Naive thymus-derived CD4-positive, alpha-beta T cell (primary cell): ENCODE measurements at regions not wholly inside any gene's neighbourhood (a gene's known extent, or its start where the extent isn't known, plus 50 kb on each side); places are given as distances from the start of the nearest gene placed in this dataset.
"Not testable (repeated sequence)": the region's sequence is repeated elsewhere in the genome, so short reads cannot be mapped to it uniquely, and the experiment has no call there.

Experiments
- ATAC-seq: fragments of 150-1000 bp; cut with Tn5 transposase; 2 replicates; pipeline ENCODE4 v1.10.0; 2021; ENCODE audit warnings: mild to moderate bottlenecking, moderate library complexity
- CTCF ChIA-PET: fragments of 350-600 bp; sonication (Branson Sonifier 250); formaldehyde crosslinking; loops from one replicate; lab custom pipeline; 2021; ENCODE audit warnings: antibody characterized with exemption; lab: Charles Lee
- POLR2A ChIA-PET: fragments of 350-600 bp; sonication (Branson Sonifier 250); formaldehyde crosslinking; loops from one replicate; lab custom pipeline; 2021; ENCODE audit warnings: antibody characterized with exemption, inconsistent platforms; lab: Charles Lee
- DNase-seq, 9 donors: peaks; one replicate each; pipeline versions ENCODE4 v3.0.0 to v3.0.0-alpha.2; 2020 to 2022; ENCODE audit warnings: mixed read lengths in 1 of 9
- H3K27ac ChIP-seq: one replicate; pipeline ENCODE4 v1.7.0; 2013; ENCODE audit warnings: mild to moderate bottlenecking, low read depth, low read length, moderate library complexity
- H3K27me3 ChIP-seq, 2 donors: one replicate each; pipeline ENCODE4 v1.7.0; 2013; ENCODE audit warnings: low read length in 2 of 2, mild to moderate bottlenecking in 2 of 2, moderate library complexity in 2 of 2; ENCODE audit not compliant: control insufficient read depth in 2 of 2, insufficient read depth in 2 of 2
- H3K36me3 ChIP-seq, 3 experiments: 1 replicate in 2 of 3; 2 replicates in 1 of 3; pipeline ENCODE4 v1.7.0; 2013; ENCODE audit warnings: low read length in 3 of 3, mild to moderate bottlenecking in 3 of 3, moderate library complexity in 1 of 3; ENCODE audit not compliant: insufficient read depth in 3 of 3, control insufficient read depth in 2 of 3
- H3K4me1 ChIP-seq, 2 donors: one replicate each; pipeline ENCODE4 v1.7.0; 2013; ENCODE audit warnings: low read length in 2 of 2, mild to moderate bottlenecking in 2 of 2, moderate library complexity in 1 of 2; ENCODE audit not compliant: control insufficient read depth in 2 of 2, insufficient read depth in 2 of 2
- H3K4me3 ChIP-seq: 2 replicates; pipeline ENCODE4 v1.7.0; 2013; ENCODE audit warnings: mild to moderate bottlenecking, low read length
- H3K9me3 ChIP-seq, 3 experiments: 1 replicate in 2 of 3; 2 replicates in 1 of 3; pipeline ENCODE4 v1.7.0; 2013; ENCODE audit warnings: low read length in 3 of 3; ENCODE audit not compliant: control insufficient read depth in 2 of 3
- H3K27ac Mint-ChIP-seq, 9 donors: one replicate each; pipeline ENCODE4 v1.8.0; 2020 to 2022; ENCODE audit warnings: mixed read lengths in 9 of 9, mild to moderate bottlenecking in 8 of 9, moderate library complexity in 5 of 9, inconsistent platforms in 2 of 9
- H3K27me3 Mint-ChIP-seq, 5 donors: one replicate each; pipeline ENCODE4 v1.8.0; 2021 to 2022; ENCODE audit warnings: mixed read lengths in 5 of 5, mild to moderate bottlenecking in 1 of 5
- H3K36me3 Mint-ChIP-seq, 5 donors: one replicate each; pipeline ENCODE4 v1.8.0; 2020 to 2022; ENCODE audit warnings: mixed read lengths in 5 of 5, mild to moderate bottlenecking in 3 of 5, inconsistent platforms in 1 of 5
- H3K4me1 Mint-ChIP-seq, 7 donors: one replicate each; pipeline ENCODE4 v1.8.0; 2020 to 2022; ENCODE audit warnings: mixed read lengths in 7 of 7, mild to moderate bottlenecking in 3 of 7, inconsistent platforms in 1 of 7
- H3K4me3 Mint-ChIP-seq, 10 donors: one replicate each; pipeline ENCODE4 v1.8.0; 2020 to 2022; ENCODE audit warnings: mild to moderate bottlenecking in 10 of 10, mixed read lengths in 10 of 10, moderate library complexity in 6 of 10, inconsistent platforms in 2 of 10
- H3K9me3 Mint-ChIP-seq, 11 donors: one replicate each; pipeline ENCODE4 v1.8.0; 2020 to 2022; ENCODE audit warnings: mixed read lengths in 11 of 11, mild to moderate bottlenecking in 4 of 11, inconsistent platforms in 1 of 11, moderate library complexity in 1 of 11
- intact Hi-C, 2 donors: fragments of 100-400 bp; cut with micrococcal nuclease; formaldehyde crosslinking; loops; one replicate each; pipeline ENCODE4 v1.15.1; 2023

- ChIA-PET POLR2A (no interaction called here), CTCF (no interaction called here)
- Mint-ChIP-seq H3K9me3 (peaks cover 0 to 6% (median 0%) of the 10 kb centered on the region in 11 donors), H3K36me3 (no peaks in the 10 kb centered on the region), H3K27me3 (no peaks in the 10 kb centered on the region), H3K4me3 (no peak overlapping the region), H3K27ac (no peak overlapping the region), H3K4me1 (no peaks in the 10 kb centered on the region)
- no peak for ATAC-seq
- Histone ChIP-seq H3K4me1 (no peaks in the 10 kb centered on the region), H3K27ac (no peak overlapping the region), H3K36me3 (no peaks in the 10 kb centered on the region), H3K9me3 (no peaks in the 10 kb centered on the region), H3K4me3 (no peak overlapping the region), H3K27me3 (no peaks in the 10 kb centered on the region)
- intact Hi-C loops, result no loop called here
- no peak for DNase-seq
Observed at GRCh38 chrX:17977696-17978095, 116.6 kb upstream of the RAI2 start.

GRCh38 chrX:17976955-17977354 is 115.9 kb upstream of the RAI2 start:
- H3K27ac ChIP-seq, result no peak overlapping the region
- Mint-ChIP-seq H3K9me3 (peaks cover 0 to 4% (median 0%) of the 10 kb centered on the region in 11 donors), H3K27me3 (no peaks in the 10 kb centered on the region), H3K4me3 (no peak overlapping the region), H3K4me1 (no peaks in the 10 kb centered on the region), H3K36me3 (no peaks in the 10 kb centered on the region), H3K27ac (no peak overlapping the region)
- DNase-seq (no peak), ATAC-seq (no peak)
- ChIA-PET CTCF (no interaction called here), POLR2A (no interaction called here)
- intact Hi-C loops, result no loop called here
- H3K9me3 ChIP-seq, result no peaks in the 10 kb centered on the region
- H3K4me1 ChIP-seq, result no peaks in the 10 kb centered on the region
- no peak overlapping the region for H3K4me3 ChIP-seq
- H3K27me3 ChIP-seq, result no peaks in the 10 kb centered on the region
- no peaks in the 10 kb centered on the region for H3K36me3 ChIP-seq

- H3K27me3 ChIP-seq, POLR2A ChIA-PET, H3K4me1 ChIP-seq, H3K27ac Mint-ChIP-seq, H3K4me1 Mint-ChIP-seq, H3K36me3 ChIP-seq, H3K36me3 Mint-ChIP-seq, H3K4me3 ChIP-seq, ATAC-seq, H3K4me3 Mint-ChIP-seq, H3K27me3 Mint-ChIP-seq, DNase-seq, intact Hi-C loops, H3K27ac ChIP-seq, H3K9me3 Mint-ChIP-seq, H3K9me3 ChIP-seq, CTCF ChIA-PET: not testable (repeated sequence)
Observed at GRCh38 chrX:17975349-17975748, 114.3 kb upstream of the RAI2 start.

- ChIA-PET POLR2A (no interaction called here), CTCF (no interaction called here)
- no peaks in the 10 kb centered on the region for H3K4me1 Mint-ChIP-seq
- H3K27me3 Mint-ChIP-seq, result no peaks in the 10 kb centered on the region
- Histone ChIP-seq H3K4me1 (no peaks in the 10 kb centered on the region), H3K9me3 (no peaks in the 10 kb centered on the region), H3K27ac (no peak overlapping the region), H3K36me3 (no peaks in the 10 kb centered on the region), H3K4me3 (no peak overlapping the region), H3K27me3 (no peaks in the 10 kb centered on the region)
- no peak overlapping the region for H3K27ac Mint-ChIP-seq
- H3K36me3 Mint-ChIP-seq, result no peaks in the 10 kb centered on the region
- ATAC-seq (no peak), DNase-seq (no peak)
- intact Hi-C loops, result no loop called here
- no peak overlapping the region for H3K4me3 Mint-ChIP-seq
- H3K9me3 Mint-ChIP-seq, result peaks cover 0 to 2% (median 0%) of the 10 kb centered on the region in 11 donors
Observed at GRCh38 chrX:17968367-17968766, 107.3 kb upstream of the RAI2 start.

- H3K27ac Mint-ChIP-seq, result no peak overlapping the region
- POLR2A ChIA-PET, result no interaction called here
- H3K9me3 Mint-ChIP-seq, result peaks cover 0 to 2% (median 0%) of the 10 kb centered on the region in 11 donors
Observed at GRCh38 chrX:17967888-17968287, 106.8 kb upstream of the RAI2 start.

GRCh38 chrX:17964871-17965270 is 103.8 kb upstream of the RAI2 start:
- no peaks in the 10 kb centered on the region for H3K36me3 Mint-ChIP-seq
- Histone ChIP-seq H3K36me3 (no peaks in the 10 kb centered on the region), H3K4me3 (no peak overlapping the region), H3K9me3 (no peaks in the 10 kb centered on the region), H3K4me1 (no peaks in the 10 kb centered on the region), H3K27ac (no peak overlapping the region), H3K27me3 (no peaks in the 10 kb centered on the region)
- H3K27ac Mint-ChIP-seq, result no peak overlapping the region
- no peak overlapping the region for H3K4me3 Mint-ChIP-seq
- H3K27me3 Mint-ChIP-seq, result no peaks in the 10 kb centered on the region
- ChIA-PET CTCF (no interaction called here), POLR2A (no interaction called here)
- DNase-seq, result no peak
- peaks cover 0 to 2% (median 0%) of the 10 kb centered on the region in 11 donors for H3K9me3 Mint-ChIP-seq
- ATAC-seq, result no peak
- H3K4me1 Mint-ChIP-seq, result no peaks in the 10 kb centered on the region
- intact Hi-C loops, result no loop called here

More at GRCh38 chrX:17967888-17968287, 106.8 kb upstream of the RAI2 start:
- no peaks in the 10 kb centered on the region for H3K27me3 ChIP-seq
- H3K9me3 ChIP-seq, result no peaks in the 10 kb centered on the region
- DNase-seq (no peak), ATAC-seq (no peak)
- no peaks in the 10 kb centered on the region for H3K4me1 Mint-ChIP-seq
- intact Hi-C loops, result no loop called here
- no peak overlapping the region for H3K27ac ChIP-seq
- CTCF ChIA-PET, result no interaction called here
- H3K4me1 ChIP-seq, result no peaks in the 10 kb centered on the region
- H3K36me3 ChIP-seq, result no peaks in the 10 kb centered on the region
- no peak overlapping the region for H3K4me3 Mint-ChIP-seq
- no peaks in the 10 kb centered on the region for H3K27me3 Mint-ChIP-seq
- no peaks in the 10 kb centered on the region for H3K36me3 Mint-ChIP-seq
- no peak overlapping the region for H3K4me3 ChIP-seq

- Histone ChIP-seq H3K4me1 (no peaks in the 10 kb centered on the region), H3K4me3 (no peak overlapping the region), H3K36me3 (no peaks in the 10 kb centered on the region), H3K27me3 (no peaks in the 10 kb centered on the region), H3K9me3 (no peaks in the 10 kb centered on the region), H3K27ac (no peak overlapping the region)
- DNase-seq, result no peak
- Mint-ChIP-seq H3K4me3 (no peak overlapping the region), H3K4me1 (no peaks in the 10 kb centered on the region), H3K27ac (no peak overlapping the region), H3K9me3 (no peaks in the 10 kb centered on the region), H3K27me3 (peaks cover 0 to 7% (median 0%) of the 10 kb centered on the region in 5 donors), H3K36me3 (no peaks in the 10 kb centered on the region)
- ChIA-PET POLR2A (no interaction called here), CTCF (no interaction called here)
- ATAC-seq, result no peak
- intact Hi-C loops, result no loop called here
Observed at GRCh38 chrX:17960891-17961290, 99.8 kb upstream of the RAI2 start.
